GM23338 (cell line): ENCODE measurements at regions not wholly inside any gene's neighbourhood (a gene's known extent, or its start where the extent isn't known, plus 50 kb on each side); places are given as distances from the start of the nearest gene placed in this dataset.

Experiments used
- CREB1 ChIP-seq: fragments of 250-450 bp; sonication (Bioruptor Pico); IDR thresholded peaks from 2 replicates; pipeline ENCODE4 v1.5.0; 2020; ENCODE audit warnings: low read depth, mild to moderate bottlenecking, moderate library complexity
- EZH2 ChIP-seq: fragments of 200-600 bp; sonication (generic); IDR thresholded peaks from one replicate; pipeline ENCODE4 v1.8.0; 2017; ENCODE audit warnings: antibody characterized with exemption, mild to moderate bottlenecking, low read depth; ENCODE audit not compliant: unreplicated experiment
- EZH2phosphoT487 ChIP-seq: fragments of 200-600 bp; sonication (generic); IDR thresholded peaks from one replicate; pipeline ENCODE4 v1.8.1; 2018; ENCODE audit warnings: antibody characterized with exemption; ENCODE audit not compliant: unreplicated experiment
- POLR2AphosphoS5 ChIP-seq: IDR thresholded peaks from 2 replicates; pipeline ENCODE4 v1.6.1; 2016; ENCODE audit warnings: antibody characterized with exemption, low read depth
- TF ChIP-seq, protein P1 (sequence below), 2 experiments: fragments of 200-600 bp in 1 of 2; sonication (generic) in 1 of 2; conservative IDR thresholded peaks; 2 replicates each; pipeline versions ENCODE4 v1.5.1 to v1.6.1; 2016 to 2017; ENCODE audit warnings: antibody characterized with exemption in 2 of 2, low read depth in 2 of 2, mild to moderate bottlenecking in 2 of 2, moderate library complexity in 1 of 2

DNA sequence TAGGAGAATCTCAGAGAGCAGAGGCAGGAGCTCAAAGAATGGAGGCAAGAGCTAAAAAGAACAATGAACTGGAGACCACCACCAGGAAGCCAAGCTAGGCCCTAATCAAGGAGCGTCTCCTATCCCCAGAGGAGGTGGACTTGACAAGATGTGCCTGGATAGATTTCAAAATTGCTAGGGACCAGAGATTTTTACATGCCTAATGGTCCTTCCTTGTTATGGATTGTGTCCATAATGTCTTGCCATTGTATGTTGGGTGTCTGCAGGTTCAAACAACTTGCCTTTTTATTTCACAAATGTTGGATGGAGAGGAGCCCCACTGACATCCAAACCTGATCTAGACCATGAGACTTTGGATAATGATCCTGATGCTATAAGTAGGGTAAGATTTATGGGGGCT is 88.2 kb upstream of the TP53I11 start:
- TF ChIP-seq POLR2AphosphoS5 (no peak), EZH2 (no peak), EZH2phosphoT487 (no peak), CREB1 (no peak)
- TF ChIP-seq, protein P1, sequence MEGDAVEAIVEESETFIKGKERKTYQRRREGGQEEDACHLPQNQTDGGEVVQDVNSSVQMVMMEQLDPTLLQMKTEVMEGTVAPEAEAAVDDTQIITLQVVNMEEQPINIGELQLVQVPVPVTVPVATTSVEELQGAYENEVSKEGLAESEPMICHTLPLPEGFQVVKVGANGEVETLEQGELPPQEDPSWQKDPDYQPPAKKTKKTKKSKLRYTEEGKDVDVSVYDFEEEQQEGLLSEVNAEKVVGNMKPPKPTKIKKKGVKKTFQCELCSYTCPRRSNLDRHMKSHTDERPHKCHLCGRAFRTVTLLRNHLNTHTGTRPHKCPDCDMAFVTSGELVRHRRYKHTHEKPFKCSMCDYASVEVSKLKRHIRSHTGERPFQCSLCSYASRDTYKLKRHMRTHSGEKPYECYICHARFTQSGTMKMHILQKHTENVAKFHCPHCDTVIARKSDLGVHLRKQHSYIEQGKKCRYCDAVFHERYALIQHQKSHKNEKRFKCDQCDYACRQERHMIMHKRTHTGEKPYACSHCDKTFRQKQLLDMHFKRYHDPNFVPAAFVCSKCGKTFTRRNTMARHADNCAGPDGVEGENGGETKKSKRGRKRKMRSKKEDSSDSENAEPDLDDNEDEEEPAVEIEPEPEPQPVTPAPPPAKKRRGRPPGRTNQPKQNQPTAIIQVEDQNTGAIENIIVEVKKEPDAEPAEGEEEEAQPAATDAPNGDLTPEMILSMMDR (conservative IDR thresholded peaks at IDR 0.05; ENCODE audit: low read depth in 2 of 2): no peak
